ENCODE measurements at regions not wholly inside any gene's neighbourhood (a gene's known extent, or its start where the extent isn't known, plus 50 kb on each side); places are given as distances from the start of the nearest gene placed in this dataset.

GRCh38 chr15:25183581-25184251, 228.9 kb downstream of the SNRPN start (continued):
- TF ChIP-seq ZHX1 (conservative IDR thresholded peaks at IDR 0.05; ENCODE audit: low read length) = no peak
- no peak for TF ChIP-seq CREB5 (CRISPR knock-in tag; IDR thresholded peaks at IDR 0.05)
- TF ChIP-seq GABPA (tag; conservative IDR thresholded peaks at IDR 0.05; ENCODE audit: low read depth) = no peak
- no peak for TF ChIP-seq KAT8 (IDR thresholded peaks at IDR 0.05; ENCODE audit: low read depth)
- TF ChIP-seq ZNF407 (IDR thresholded peaks at IDR 0.05; ENCODE audit: low read depth) = no peak
- TF ChIP-seq THAP7 (CRISPR knock-in tag; IDR thresholded peaks at IDR 0.05) = no peak
- no peak for TF ChIP-seq NR2C1 (IDR thresholded peaks at IDR 0.05)
- no peak for TF ChIP-seq NR2C1 (tag; IDR thresholded peaks at IDR 0.05)
